ENCODE measurements at regions not wholly inside any gene's neighbourhood (a gene's known extent, or its start where the extent isn't known, plus 50 kb on each side); places are given as distances from the start of the nearest gene placed in this dataset.

DNA sequence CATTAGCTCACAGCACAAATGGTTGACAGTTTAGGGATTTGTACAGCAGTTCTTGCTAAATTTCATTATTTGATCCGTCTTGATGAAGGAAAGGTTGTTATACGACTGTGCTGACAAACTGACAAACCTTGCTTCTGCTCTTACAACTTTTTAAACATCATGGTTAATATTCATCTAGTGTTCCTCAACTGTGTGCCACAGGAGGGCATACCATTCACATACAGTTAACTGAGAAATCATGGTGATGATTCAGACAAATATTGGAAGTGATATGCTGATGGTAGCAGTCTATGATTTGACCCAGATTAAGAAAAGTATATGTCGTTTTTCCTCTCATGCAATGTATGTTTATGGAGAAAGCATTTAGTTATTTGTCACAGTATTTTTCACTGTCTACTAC lies 129.8 kb upstream of the FSIP2 start:
- TF ChIP-seq POLR2A (IDR thresholded peaks at IDR 0.05; ENCODE audit: low read length) (no peak), GATA1 (IDR thresholded peaks at IDR 0.05; ENCODE audit: low read depth, low read length) (no peak)
